Tibial nerve (tissue), 4 donors: ENCODE measurements at regions not wholly inside any gene's neighbourhood (a gene's known extent, or its start where the extent isn't known, plus 50 kb on each side); places are given as distances from the start of the nearest gene placed in this dataset.
"Not testable (repeated sequence)": the region's sequence is repeated elsewhere in the genome, so short reads cannot be mapped to it uniquely, and the experiment has no call there.

Experiments
- DNase-seq, 2 donors: peaks; one replicate each; pipeline ENCODE4 v3.0.0-alpha.2; 2019; ENCODE audit warnings: low spot score in 2 of 2
- H3K27ac ChIP-seq, 4 donors: fragments of 200-600 bp; sonication (generic) in 3 of 4; one replicate each; pipeline ENCODE4 v1.5.1; 2017 to 2019; ENCODE audit warnings: mild to moderate bottlenecking in 1 of 4
- H3K27me3 ChIP-seq, 2 donors: fragments of 200-600 bp; sonication (generic) in 1 of 2; one replicate each; pipeline versions ENCODE4 v1.5.1 to v1.6.0; 2017 to 2019
- H3K36me3 ChIP-seq, 3 donors: fragments of 200-600 bp; sonication (generic); one replicate each; pipeline ENCODE4 v1.5.1; 2018 to 2019
- H3K4me1 ChIP-seq, 4 donors: fragments of 200-600 bp; sonication (generic) in 3 of 4; one replicate each; pipeline ENCODE4 v1.5.1; 2017 to 2019
- H3K4me3 ChIP-seq, 4 donors: fragments of 200-600 bp; sonication (generic) in 3 of 4; one replicate each; pipeline ENCODE4 v1.5.1; 2017 to 2019; ENCODE audit warnings: mild to moderate bottlenecking in 1 of 4, moderate library complexity in 1 of 4
- H3K9me3 ChIP-seq, 4 donors: fragments of 200-600 bp; sonication (generic) in 3 of 4; one replicate each; pipeline ENCODE4 v1.5.1; 2017 to 2019
- EP300 ChIP-seq, 2 donors: sonication (generic); formaldehyde crosslinking; IDR thresholded peaks; one replicate each; pipeline ENCODE4 v1.6.1; 2017; ENCODE audit warnings: antibody characterized with exemption in 2 of 2, mild to moderate bottlenecking in 1 of 2
- POLR2A ChIP-seq, 2 donors: fragments of 450-650 bp; IDR thresholded peaks; one replicate each; pipeline ENCODE4 v1.6.1; 2017; ENCODE audit warnings: antibody characterized with exemption in 2 of 2, mild to moderate bottlenecking in 2 of 2, moderate library complexity in 2 of 2
- WGBS, 2 donors: methylation state at CpG; one replicate each; pipeline ENCODE4 v1.1.5; 2018; 5-methylcytosine and 5-hydroxymethylcytosine counted together
- TF ChIP-seq, protein P1 (sequence below), 5 experiments: fragments of 200-600 bp in 3 of 5; fragments of 450-650 bp in 2 of 5; sonication (generic) in 3 of 5; IDR thresholded peaks; one replicate each; pipeline ENCODE4 v1.5.1; 2016 to 2019; ENCODE audit warnings: antibody characterized with exemption in 5 of 5, mild to moderate bottlenecking in 3 of 5, moderate library complexity in 2 of 5

DNA sequence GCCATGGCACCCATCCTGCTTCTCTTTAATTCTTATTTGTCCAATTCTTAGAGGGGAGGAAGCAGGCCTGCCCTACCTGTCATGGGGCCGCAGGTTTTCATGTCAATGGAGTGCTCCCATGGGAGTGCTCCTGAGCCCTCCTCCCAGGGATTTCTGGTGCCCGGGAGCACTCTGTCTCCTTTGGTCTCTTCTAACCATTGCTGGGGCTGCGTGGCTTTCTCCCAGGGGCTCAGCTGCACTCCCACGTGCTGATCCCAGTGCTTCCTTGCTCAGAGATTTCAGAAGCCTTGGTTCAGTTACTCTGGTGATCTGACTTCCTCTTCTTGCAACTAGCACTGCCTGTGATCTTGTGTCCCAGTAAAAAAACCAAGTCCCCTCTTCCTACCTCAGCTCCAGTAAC is 68.0 kb upstream of the ARL8B start:
- H3K4me1 ChIP-seq = peaks cover 0 to 20% (median 8%) of the 10 kb centered on the region in 4 donors
- TF ChIP-seq, protein P1, sequence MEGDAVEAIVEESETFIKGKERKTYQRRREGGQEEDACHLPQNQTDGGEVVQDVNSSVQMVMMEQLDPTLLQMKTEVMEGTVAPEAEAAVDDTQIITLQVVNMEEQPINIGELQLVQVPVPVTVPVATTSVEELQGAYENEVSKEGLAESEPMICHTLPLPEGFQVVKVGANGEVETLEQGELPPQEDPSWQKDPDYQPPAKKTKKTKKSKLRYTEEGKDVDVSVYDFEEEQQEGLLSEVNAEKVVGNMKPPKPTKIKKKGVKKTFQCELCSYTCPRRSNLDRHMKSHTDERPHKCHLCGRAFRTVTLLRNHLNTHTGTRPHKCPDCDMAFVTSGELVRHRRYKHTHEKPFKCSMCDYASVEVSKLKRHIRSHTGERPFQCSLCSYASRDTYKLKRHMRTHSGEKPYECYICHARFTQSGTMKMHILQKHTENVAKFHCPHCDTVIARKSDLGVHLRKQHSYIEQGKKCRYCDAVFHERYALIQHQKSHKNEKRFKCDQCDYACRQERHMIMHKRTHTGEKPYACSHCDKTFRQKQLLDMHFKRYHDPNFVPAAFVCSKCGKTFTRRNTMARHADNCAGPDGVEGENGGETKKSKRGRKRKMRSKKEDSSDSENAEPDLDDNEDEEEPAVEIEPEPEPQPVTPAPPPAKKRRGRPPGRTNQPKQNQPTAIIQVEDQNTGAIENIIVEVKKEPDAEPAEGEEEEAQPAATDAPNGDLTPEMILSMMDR (IDR thresholded peaks at IDR 0.05) = no peak
- TF ChIP-seq POLR2A (IDR thresholded peaks at IDR 0.05) = no peak
- no peak for TF ChIP-seq EP300 (IDR thresholded peaks at IDR 0.05)
- no peak overlapping the region for H3K4me3 ChIP-seq
- WGBS, 2 donors = 80 to 82% methylated on average over 4 of the region's 4 CpGs
- DNase-seq = no peak
- no peaks in the 10 kb centered on the region for H3K9me3 ChIP-seq
- no peaks in the 10 kb centered on the region for H3K36me3 ChIP-seq
- no peak overlapping the region for H3K27ac ChIP-seq
- no peaks in the 10 kb centered on the region for H3K27me3 ChIP-seq

DNA sequence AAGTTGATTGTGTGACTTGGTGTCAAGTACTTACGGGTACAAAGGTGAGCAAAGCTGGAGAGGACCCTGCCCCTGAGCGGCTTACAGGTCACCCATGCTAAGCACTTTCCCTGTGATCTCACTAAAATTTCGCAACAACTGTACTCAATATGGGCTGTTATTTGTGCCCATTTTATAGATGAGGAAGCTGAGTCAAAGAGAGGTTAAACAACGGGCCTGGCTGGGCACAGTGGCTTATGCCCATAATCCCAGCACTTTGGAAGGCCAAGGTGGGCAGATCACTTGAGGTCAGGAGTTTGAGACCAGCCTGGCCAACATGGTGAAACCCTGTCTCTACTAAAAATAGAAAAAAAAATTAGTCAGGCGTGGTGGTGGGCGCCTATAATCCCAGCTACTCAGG is 67.5 kb upstream of the ARL8B start:
- not testable (repeated sequence) for H3K27me3 ChIP-seq, H3K36me3 ChIP-seq, DNase-seq, H3K4me3 ChIP-seq, H3K27ac ChIP-seq, H3K9me3 ChIP-seq
- H3K4me1 ChIP-seq = peaks cover 0 to 20% (median 8%) of the 10 kb centered on the region in 4 donors
- 69 to 70% methylated on average over 6 of the region's 6 CpGs for WGBS, 2 donors

DNA sequence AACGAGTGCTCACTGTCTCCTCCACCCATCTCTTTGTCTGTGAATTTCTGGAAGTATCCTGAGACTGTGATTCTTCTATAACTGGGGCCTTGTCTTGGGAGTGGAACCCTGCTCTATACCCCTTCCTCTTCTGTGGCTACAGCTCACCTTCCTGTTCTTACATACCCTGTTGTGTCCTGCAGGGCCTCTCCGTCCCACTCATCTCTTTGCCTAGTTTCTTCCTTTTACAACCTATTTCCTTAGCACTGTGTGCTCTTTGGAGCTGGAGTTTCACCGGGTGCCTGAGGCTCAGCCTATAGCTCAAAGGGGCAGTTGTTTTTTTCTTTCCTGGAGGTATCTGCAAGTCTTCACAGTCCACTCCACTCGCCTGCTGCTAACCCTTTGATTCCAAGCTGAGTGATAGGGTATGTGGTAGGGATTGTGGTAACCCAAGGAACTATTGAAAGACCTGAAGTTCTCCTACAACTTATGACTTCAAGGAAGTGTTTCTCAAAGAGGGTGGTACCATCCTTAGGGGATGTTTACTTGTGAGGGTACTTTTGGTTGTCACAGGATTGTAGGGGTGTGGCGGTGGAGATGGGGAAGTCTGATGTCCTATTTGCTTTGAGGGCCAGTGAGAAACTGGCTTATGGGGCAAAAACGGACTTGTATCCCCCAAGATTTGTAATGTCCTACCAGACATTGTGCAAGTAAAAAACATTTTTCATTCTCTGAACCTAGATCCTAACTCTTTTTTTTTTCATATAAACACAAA is 66.6 kb upstream of the ARL8B start:
- Histone ChIP-seq H3K4me1 (peaks cover 0 to 20% (median 8%) of the 10 kb centered on the region in 4 donors), H3K4me3 (no peak overlapping the region), H3K27ac (peak overlapping the region in 2 of 4 donors; percentile 23 to 26), H3K9me3 (no peaks in the 10 kb centered on the region), H3K27me3 (no peaks in the 10 kb centered on the region), H3K36me3 (no peaks in the 10 kb centered on the region)
- 74 to 76% methylated on average over 6 of the region's 6 CpGs for WGBS, 2 donors
- TF ChIP-seq, protein P1 (IDR thresholded peaks at IDR 0.05) = no peak
- no peak for TF ChIP-seq POLR2A (IDR thresholded peaks at IDR 0.05)
- TF ChIP-seq EP300 (IDR thresholded peaks at IDR 0.05) = no peak
- DNase-seq = no peak

DNA sequence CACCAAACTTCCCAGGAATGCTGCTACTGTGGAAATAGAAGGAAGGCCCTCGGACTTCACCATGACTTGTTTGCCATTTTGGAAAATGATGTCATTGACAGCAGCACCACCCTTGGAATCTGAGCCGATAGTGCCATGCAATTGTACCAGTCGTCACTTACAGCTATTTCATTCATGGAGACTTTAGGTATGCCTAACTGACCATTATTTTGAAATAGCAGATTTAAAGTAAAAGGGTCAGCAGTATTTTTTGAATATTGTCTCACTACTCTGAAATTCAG is 66.0 kb upstream of the ARL8B start:
- H3K36me3 ChIP-seq = no peaks in the 10 kb centered on the region
- no peaks in the 10 kb centered on the region for H3K9me3 ChIP-seq
- no peak overlapping the region for H3K4me3 ChIP-seq
- 63 to 67% methylated on average over 3 of the region's 3 CpGs for WGBS, 2 donors
- no peak for DNase-seq
- peak overlapping the region in 1 of 4 donors; percentile 26 for H3K27ac ChIP-seq
- TF ChIP-seq, protein P1 (IDR thresholded peaks at IDR 0.05) = no peak
- TF ChIP-seq POLR2A (IDR thresholded peaks at IDR 0.05) (no peak), EP300 (IDR thresholded peaks at IDR 0.05) (no peak)
- H3K4me1 ChIP-seq = peaks cover 0 to 20% (median 8%) of the 10 kb centered on the region in 4 donors
- H3K27me3 ChIP-seq = no peaks in the 10 kb centered on the region

DNA sequence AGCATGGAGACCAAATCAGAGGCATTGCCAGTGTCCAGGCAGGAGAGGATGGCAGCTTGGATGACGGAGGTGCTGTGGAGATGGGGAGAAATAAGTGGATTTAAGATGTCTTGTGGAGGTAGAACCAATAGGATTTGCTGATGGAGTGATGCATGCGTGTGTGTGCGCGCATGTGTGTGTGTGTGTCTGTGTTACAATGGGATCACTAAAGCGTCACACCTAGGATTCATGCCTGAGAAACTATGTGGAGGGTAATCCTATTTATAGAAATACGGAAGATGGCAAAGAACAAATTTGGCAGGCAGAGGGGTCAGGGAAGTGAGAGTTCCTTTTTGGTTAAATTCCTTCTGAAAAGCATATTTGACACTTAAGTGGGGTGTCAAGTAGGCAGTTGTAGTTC is 64.8 kb upstream of the ARL8B start:
- WGBS, 2 donors = 76 to 79% methylated on average over 6 of the region's 6 CpGs
- DNase-seq = no peak

More for the DNA sequence above, 64.8 kb upstream of the ARL8B start:
- no peaks in the 10 kb centered on the region for H3K9me3 ChIP-seq
- H3K4me1 ChIP-seq = peaks cover 0 to 20% (median 8%) of the 10 kb centered on the region in 4 donors
- no peak for TF ChIP-seq EP300 (IDR thresholded peaks at IDR 0.05)
- TF ChIP-seq, protein P1 (IDR thresholded peaks at IDR 0.05) = no peak
- no peak for TF ChIP-seq POLR2A (IDR thresholded peaks at IDR 0.05)
- H3K36me3 ChIP-seq = no peaks in the 10 kb centered on the region
- H3K27me3 ChIP-seq = no peaks in the 10 kb centered on the region
- no peak overlapping the region for H3K4me3 ChIP-seq
- no peak overlapping the region for H3K27ac ChIP-seq
